HG02759 (cell line): ENCODE measurements at regions not wholly inside any gene's neighbourhood (a gene's known extent, or its start where the extent isn't known, plus 50 kb on each side); places are given as distances from the start of the nearest gene placed in this dataset.
"Not testable (repeated sequence)": the region's sequence is repeated elsewhere in the genome, so short reads cannot be mapped to it uniquely, and the experiment has no call there.

Source experiments
- ATAC-seq: cut with Tn5 transposase; IDR thresholded peaks from one replicate; pipeline ENCODE4 v1.9.1; 2021; ENCODE audit warnings: mild to moderate bottlenecking, moderate library complexity; ENCODE audit not compliant: unreplicated experiment

- ATAC-seq: peak; percentile 94
Measured at GRCh38 chr5:68070591-68071281, 144.8 kb upstream of the PIK3R1 start.

DNA sequence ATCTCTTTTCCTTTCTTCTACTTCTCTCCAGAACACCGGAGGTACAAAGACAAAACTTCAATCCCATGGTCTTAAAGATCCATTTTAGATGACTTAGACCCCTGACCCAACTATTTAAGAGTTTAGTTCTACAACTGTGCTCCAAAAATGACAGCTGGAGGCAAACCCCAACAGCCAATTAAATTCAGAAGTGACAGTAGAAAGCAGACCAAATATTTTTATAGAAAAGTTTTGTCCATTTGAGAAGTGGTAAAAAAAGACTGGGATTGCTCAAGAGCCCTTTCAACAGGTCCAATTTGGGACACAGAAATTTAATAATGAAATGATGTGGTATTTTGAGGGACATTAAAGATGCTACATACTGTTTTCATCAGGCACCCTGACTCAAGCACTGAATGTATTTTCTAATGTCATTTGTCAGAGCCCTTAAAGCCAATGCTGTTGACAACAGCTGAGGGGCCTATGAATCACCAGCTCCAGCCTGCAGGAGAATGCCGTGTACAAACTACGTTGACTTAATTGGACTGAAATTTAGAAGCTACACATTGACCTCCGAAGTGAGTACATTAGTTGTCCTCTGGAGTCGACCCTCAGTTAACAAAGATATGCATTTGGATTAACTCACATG lies 147.5 kb upstream of the PIK3R1 start:
- no peak for ATAC-seq

GRCh38 chr5:68067291-68067690 lies 148.3 kb upstream of the PIK3R1 start:
- no peak for ATAC-seq

DNA sequence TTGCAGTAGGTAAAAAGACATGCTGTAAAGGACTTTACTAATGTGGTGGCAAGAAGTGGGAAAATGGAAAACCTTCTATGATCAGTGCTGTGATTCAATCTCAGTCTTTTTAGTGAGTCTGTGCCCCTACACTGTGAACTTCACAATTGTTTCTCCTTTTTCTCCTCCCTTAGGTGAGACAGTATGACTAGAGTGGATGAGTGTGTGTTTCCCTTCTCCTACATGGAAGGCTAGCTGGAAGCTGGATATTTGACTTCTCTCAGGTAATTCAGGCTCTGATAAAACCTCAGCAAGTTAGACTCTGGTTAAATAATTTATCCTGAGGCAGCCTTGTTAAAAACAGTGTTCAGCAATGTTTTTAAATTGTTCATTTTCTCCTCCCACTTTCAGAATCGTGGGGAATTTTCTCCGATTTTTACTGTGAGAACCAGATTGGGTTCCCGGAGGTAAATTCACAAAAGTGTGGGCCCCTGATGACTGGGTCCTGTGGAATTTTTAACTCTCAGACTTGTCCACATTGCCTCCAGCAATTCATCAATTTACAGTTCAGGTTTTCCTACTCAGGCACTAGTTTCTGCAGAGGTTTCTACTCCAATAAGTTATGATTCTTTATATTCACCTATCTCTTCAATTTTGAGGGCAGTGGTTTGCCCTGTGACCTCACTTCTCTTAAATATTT lies 149.1 kb upstream of the PIK3R1 start:
- ATAC-seq: no peak

DNA sequence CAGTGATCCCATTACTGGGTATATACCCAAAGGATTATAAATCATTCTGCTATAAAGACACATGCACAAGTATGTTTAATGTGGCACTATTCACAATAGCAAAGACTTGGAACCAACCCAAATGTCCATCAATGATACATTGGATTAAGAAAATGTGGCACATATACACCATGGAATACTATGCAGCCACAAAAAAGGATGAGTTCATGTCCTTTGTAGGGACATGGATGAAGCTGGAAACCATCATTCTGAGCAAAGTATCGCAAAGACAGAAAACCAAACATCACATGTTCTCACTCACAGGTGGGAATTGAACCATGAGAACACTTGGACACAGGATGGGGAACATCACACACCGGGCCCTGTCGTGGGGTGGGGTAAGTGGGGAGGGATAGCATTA lies 150.2 kb upstream of the PIK3R1 start:
- ATAC-seq: not testable (repeated sequence)

GRCh38 chr5:68060382-68060781 lies 155.2 kb upstream of the PIK3R1 start:
- no peak for ATAC-seq

- ATAC-seq: no peak
Measured at GRCh38 chr5:68057191-68057590, 158.4 kb upstream of the PIK3R1 start.

GRCh38 chr5:68055686-68056085 lies 159.9 kb upstream of the PIK3R1 start:
- no peak for ATAC-seq

DNA sequence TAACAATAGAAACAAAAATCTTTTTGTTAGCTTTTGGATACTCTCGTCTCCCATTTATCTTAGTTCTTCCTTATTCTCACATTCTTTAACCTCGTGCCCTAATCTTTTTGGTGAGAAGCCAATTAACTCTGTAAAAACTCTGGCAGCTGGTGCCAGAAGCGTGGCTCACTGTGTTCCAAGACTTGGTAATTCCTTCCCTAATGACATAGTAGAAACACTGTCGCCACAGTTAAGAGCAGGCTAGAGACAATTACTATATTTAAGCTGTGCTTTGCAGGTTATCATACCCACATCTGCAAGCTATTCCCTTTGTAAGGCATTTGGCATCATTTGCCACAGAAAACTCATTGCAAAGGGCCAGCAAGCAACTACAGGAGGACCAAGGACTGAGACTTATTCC lies 160.9 kb upstream of the PIK3R1 start:
- ATAC-seq: no peak

GRCh38 chr5:68053202-68053601 lies 162.4 kb upstream of the PIK3R1 start:
- no peak for ATAC-seq

GRCh38 chr5:68049053-68049713 lies 166.4 kb upstream of the PIK3R1 start:
- ATAC-seq: no peak

- no peak for ATAC-seq
Measured at GRCh38 chr5:68048516-68048915, 167.0 kb upstream of the PIK3R1 start.

DNA sequence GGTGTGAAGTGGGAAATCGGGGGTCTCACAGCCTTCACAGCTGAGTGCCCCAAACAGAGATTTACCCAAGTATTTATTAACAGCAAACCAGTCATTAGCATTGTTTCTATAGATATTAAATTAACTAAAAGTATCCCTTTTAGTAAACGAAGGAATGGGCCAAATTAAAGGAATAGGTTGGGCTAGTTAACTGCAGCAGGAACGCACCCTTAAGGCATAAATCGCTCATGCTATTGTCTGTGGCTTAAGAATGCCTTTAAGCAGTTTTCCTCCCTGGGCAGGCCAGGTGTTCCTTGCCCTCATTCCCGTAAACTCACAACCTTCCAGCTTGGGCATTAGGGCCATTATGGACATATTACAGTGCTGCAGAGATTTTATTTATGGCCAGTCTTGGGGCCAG lies 167.5 kb upstream of the PIK3R1 start:
- ATAC-seq: not testable (repeated sequence)

DNA sequence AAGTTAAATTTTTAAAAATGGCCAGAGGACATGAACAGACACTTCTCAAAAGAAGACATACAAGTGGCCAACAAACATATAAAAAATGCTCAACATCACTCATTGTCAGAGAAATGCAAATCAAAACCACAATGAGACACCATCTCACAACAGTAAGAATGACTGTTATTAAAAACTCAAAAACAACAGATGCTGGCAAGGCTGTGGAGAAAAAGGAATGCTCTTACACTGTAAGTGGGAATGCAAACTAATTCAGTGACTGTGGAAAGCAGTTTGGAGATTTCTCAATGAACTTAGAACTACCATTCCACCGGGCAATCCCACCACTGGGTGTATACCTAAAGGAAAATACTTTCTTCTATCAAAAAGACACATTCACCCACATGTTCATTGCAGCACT lies 168.5 kb upstream of the PIK3R1 start:
- no peak for ATAC-seq

DNA sequence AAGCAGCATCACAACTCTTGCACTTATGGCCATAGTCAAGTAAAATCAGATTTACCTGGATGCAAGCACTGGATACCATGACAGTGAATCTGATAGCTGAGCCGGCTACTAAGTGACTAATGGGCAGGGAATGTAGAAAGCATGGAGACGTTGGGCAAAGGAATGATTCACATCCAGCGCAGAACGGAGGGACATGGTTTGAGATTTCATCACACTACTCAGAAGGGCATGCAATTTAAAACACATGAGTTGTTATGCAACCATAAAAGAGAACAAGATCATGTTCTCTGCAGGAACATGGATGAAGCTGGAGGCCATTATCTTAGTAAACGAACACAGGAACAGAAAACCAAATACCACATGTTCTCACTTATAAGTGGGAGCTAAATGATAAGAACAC lies 169.1 kb upstream of the PIK3R1 start:
- ATAC-seq: no peak

DNA sequence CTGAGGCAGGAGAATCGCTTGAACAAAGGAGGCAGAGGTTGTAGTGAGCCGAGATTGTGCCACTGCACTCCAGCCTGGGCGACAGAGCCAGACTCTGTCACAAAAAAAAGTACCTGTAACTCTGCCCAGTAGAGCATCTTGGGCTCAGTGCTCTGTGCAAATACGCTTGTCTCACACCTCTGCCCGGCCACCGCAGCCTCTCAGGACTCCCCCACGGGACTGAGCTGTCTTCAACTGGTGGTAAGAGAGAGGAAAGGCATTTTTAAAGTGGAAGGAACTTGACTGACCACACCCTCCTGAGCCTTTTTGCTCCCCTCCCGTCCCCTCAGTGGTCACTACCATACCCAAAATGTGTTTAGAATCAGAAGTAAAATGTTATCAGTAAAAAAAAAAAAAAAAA lies 174.3 kb upstream of the PIK3R1 start:
- peak; percentile 95 for ATAC-seq

GRCh38 chr5:68037546-68037945 lies 178.0 kb upstream of the PIK3R1 start:
- no peak for ATAC-seq

GRCh38 chr5:68033961-68034571 lies 181.5 kb upstream of the PIK3R1 start:
- no peak for ATAC-seq

- no peak for ATAC-seq
Measured at GRCh38 chr5:68033029-68033428, 182.5 kb upstream of the PIK3R1 start.

GRCh38 chr5:68032216-68032762 lies 183.3 kb upstream of the PIK3R1 start:
- no peak for ATAC-seq

DNA sequence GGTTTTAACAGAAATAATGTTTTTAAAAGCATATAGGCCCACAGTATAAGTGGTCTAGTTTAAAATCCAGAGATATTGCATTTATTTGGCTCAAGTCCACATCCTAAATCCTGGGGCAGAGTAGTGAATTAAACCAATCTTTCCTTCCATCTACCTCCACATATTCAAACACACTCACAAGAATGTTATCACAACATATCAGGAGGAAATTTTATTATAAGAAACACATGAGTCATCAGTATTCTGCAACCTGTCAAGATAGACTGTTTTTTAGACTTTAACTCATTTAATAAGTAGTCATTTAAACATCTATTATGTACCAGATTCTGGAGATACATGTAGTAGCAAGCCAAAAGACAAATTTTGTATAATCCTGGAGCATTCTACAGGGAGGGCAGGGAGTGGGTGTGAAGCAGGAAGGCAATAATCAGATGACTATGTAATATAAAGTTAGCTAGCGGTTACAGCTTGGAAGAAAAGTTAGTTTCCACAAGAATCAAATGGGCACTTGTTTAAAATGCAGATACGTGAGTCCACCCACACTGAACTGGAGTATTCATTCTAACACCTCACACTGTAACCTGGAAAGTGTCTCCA lies 187.3 kb upstream of the PIK3R1 start:
- no peak for ATAC-seq
